ENCODE measurements at regions not wholly inside any gene's neighbourhood (a gene's known extent, or its start where the extent isn't known, plus 50 kb on each side); places are given as distances from the start of the nearest gene placed in this dataset.

GRCh38 chr13:83621765-83622421 lies 260.4 kb downstream of the SLITRK1 start:
- H3K27me3 ChIP-seq (ENCODE audit: insufficient read depth, low read depth, low read length), result no peaks in the 10 kb centered on the region
- TF ChIP-seq REST (IDR thresholded peaks at IDR 0.05; ENCODE audit: borderline replicate concordance) (no peak), SMC3 (conservative IDR thresholded peaks at IDR 0.05; ENCODE audit: poor library complexity) (no peak), RAD21 (conservative IDR thresholded peaks at IDR 0.05) (no peak), MXI1 (conservative IDR thresholded peaks at IDR 0.05; ENCODE audit: poor library complexity, severe bottlenecking) (no peak), POLR2AphosphoS5 (IDR thresholded peaks at IDR 0.05) (no peak), TAF1 (IDR thresholded peaks at IDR 0.05; ENCODE audit: low read depth) (no peak), CTCF (IDR thresholded peaks at IDR 0.05; ENCODE audit: poor library complexity, severe bottlenecking) (no peak), EP300 (conservative IDR thresholded peaks at IDR 0.05; ENCODE audit: poor library complexity, severe bottlenecking) (no peak), EZH2 (IDR thresholded peaks at IDR 0.05; ENCODE audit: borderline replicate concordance, insufficient read depth, low read length, poor library complexity, severe bottlenecking) (no peak)
- no peaks in the 10 kb centered on the region for H3K9me3 ChIP-seq (ENCODE audit: low read length)
- H3K27ac ChIP-seq (ENCODE audit: low read length), result no peak overlapping the region
- H3K4me3 ChIP-seq (ENCODE audit: low read length), result no peak overlapping the region
- H3K79me2 ChIP-seq (replicated peaks; ENCODE audit: insufficient read depth, low read length), result no peaks in the 10 kb centered on the region
- no peak overlapping the region for H3K4me2 ChIP-seq (ENCODE audit: low read length)
- no peaks in the 10 kb centered on the region for H3K36me3 ChIP-seq (ENCODE audit: insufficient read depth, low read length)
- no peaks in the 10 kb centered on the region for H3F3A ChIP-seq (ENCODE audit: insufficient read depth, low read length, poor library complexity, severe bottlenecking)
- H3K9me2 ChIP-seq (ENCODE audit: insufficient read depth, low read length), result no peaks in the 10 kb centered on the region
- no peaks in the 10 kb centered on the region for H4K20me1 ChIP-seq (ENCODE audit: insufficient read depth)
- no peak overlapping the region for H2AFZ ChIP-seq (ENCODE audit: low read depth, low read length)
- no peak overlapping the region for H3K9ac ChIP-seq (ENCODE audit: low read length)

GRCh38 chr13:83620530-83621220 lies 261.6 kb downstream of the SLITRK1 start:
- Histone ChIP-seq H3K79me2 (replicated peaks; ENCODE audit: insufficient read depth, low read length) (no peaks in the 10 kb centered on the region), H3F3A (ENCODE audit: insufficient read depth, low read length, poor library complexity, severe bottlenecking) (no peaks in the 10 kb centered on the region), H3K9me3 (ENCODE audit: low read length) (no peaks in the 10 kb centered on the region), H2AFZ (ENCODE audit: low read depth, low read length) (no peak overlapping the region), H3K27ac (ENCODE audit: low read length) (no peak overlapping the region), H3K4me3 (ENCODE audit: low read length) (no peak overlapping the region), H3K36me3 (ENCODE audit: insufficient read depth, low read length) (no peaks in the 10 kb centered on the region), H3K27me3 (ENCODE audit: insufficient read depth, low read depth, low read length) (no peaks in the 10 kb centered on the region), H3K4me2 (ENCODE audit: low read length) (no peak overlapping the region), H3K9ac (ENCODE audit: low read length) (no peak overlapping the region), H4K20me1 (ENCODE audit: insufficient read depth) (no peaks in the 10 kb centered on the region), H3K9me2 (ENCODE audit: insufficient read depth, low read length) (no peaks in the 10 kb centered on the region)
- TF ChIP-seq EZH2 (IDR thresholded peaks at IDR 0.05; ENCODE audit: borderline replicate concordance, insufficient read depth, low read length, poor library complexity, severe bottlenecking), result no peak
- TF ChIP-seq TAF1 (IDR thresholded peaks at IDR 0.05; ENCODE audit: low read depth), result no peak
- no peak for TF ChIP-seq CTCF (IDR thresholded peaks at IDR 0.05; ENCODE audit: poor library complexity, severe bottlenecking)
- no peak for TF ChIP-seq RAD21 (conservative IDR thresholded peaks at IDR 0.05)
- no peak for TF ChIP-seq MXI1 (conservative IDR thresholded peaks at IDR 0.05; ENCODE audit: poor library complexity, severe bottlenecking)
- TF ChIP-seq SMC3 (conservative IDR thresholded peaks at IDR 0.05; ENCODE audit: poor library complexity), result no peak
- TF ChIP-seq REST (IDR thresholded peaks at IDR 0.05; ENCODE audit: borderline replicate concordance), result no peak
- no peak for TF ChIP-seq POLR2AphosphoS5 (IDR thresholded peaks at IDR 0.05)
- TF ChIP-seq EP300 (conservative IDR thresholded peaks at IDR 0.05; ENCODE audit: poor library complexity, severe bottlenecking), result no peak
